ENCODE measurements at regions not wholly inside any gene's neighbourhood (a gene's known extent, or its start where the extent isn't known, plus 50 kb on each side); places are given as distances from the start of the nearest gene placed in this dataset.

DNA sequence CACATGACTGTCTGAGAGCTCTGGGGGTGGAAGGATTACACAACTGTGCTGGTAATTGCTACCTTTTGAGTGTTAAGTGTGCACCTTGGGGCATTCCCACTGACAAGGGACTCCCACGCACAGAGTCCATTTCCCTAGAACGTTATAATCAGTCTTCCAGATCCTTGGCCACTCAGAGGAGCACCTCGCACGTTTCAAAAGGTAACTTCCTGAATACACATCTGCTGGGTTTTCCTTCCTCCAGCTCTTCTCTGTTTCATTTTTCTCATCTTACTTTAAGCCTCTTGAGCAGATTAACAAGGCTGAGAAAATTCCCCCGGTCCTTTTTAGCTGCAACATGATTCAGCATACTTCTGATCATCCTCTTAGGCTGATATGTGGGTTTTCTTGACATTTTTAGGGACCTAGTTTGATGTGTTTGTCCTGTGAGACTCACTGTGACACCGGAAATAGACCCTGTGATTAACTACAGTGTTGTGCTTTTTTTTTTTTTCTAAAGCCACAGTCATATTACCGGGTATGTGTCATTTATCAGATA lies 98.4 kb upstream of the DUSP22 start:
- DNase-seq (ENCODE audit: low spot score), result peak; percentile 58

GRCh38 chr6:195861-196360 lies 96.4 kb upstream of the DUSP22 start:
- TF ChIP-seq, protein P1, sequence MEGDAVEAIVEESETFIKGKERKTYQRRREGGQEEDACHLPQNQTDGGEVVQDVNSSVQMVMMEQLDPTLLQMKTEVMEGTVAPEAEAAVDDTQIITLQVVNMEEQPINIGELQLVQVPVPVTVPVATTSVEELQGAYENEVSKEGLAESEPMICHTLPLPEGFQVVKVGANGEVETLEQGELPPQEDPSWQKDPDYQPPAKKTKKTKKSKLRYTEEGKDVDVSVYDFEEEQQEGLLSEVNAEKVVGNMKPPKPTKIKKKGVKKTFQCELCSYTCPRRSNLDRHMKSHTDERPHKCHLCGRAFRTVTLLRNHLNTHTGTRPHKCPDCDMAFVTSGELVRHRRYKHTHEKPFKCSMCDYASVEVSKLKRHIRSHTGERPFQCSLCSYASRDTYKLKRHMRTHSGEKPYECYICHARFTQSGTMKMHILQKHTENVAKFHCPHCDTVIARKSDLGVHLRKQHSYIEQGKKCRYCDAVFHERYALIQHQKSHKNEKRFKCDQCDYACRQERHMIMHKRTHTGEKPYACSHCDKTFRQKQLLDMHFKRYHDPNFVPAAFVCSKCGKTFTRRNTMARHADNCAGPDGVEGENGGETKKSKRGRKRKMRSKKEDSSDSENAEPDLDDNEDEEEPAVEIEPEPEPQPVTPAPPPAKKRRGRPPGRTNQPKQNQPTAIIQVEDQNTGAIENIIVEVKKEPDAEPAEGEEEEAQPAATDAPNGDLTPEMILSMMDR (IDR thresholded peaks at IDR 0.05; ENCODE audit: extremely low read depth, missing control alignments), result no peak
- no peak for DNase-seq (ENCODE audit: low spot score)

More for the DNA sequence above, 98.4 kb upstream of the DUSP22 start:
- TF ChIP-seq, protein P1 (IDR thresholded peaks at IDR 0.05; ENCODE audit: extremely low read depth, missing control alignments), result no peak

DNA sequence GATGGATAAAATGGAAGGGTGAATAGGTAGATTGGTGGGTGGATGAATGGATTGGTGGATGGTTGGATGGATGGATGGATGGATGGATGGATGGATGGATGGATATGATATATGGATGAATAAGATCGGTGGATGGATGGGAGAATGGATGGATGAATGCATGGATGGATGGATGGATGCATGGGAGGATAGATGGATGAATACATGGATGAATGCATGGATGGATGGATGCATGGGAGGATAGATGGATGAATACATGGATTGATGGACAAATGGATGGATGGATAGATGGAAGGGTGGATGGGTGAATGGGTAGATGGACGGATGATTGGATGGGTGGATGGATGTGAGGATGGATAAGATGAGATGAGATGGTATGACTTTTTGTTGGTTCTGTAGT lies 95.7 kb upstream of the DUSP22 start:
- DNase-seq (ENCODE audit: low spot score), result no peak
- TF ChIP-seq, protein P1 (IDR thresholded peaks at IDR 0.05; ENCODE audit: extremely low read depth, missing control alignments), result no peak

- DNase-seq (ENCODE audit: low spot score), result no peak
- TF ChIP-seq, protein P1 (IDR thresholded peaks at IDR 0.05; ENCODE audit: extremely low read depth, missing control alignments), result no peak
Measured at GRCh38 chr6:203661-204060, 88.6 kb upstream of the DUSP22 start.

DNA sequence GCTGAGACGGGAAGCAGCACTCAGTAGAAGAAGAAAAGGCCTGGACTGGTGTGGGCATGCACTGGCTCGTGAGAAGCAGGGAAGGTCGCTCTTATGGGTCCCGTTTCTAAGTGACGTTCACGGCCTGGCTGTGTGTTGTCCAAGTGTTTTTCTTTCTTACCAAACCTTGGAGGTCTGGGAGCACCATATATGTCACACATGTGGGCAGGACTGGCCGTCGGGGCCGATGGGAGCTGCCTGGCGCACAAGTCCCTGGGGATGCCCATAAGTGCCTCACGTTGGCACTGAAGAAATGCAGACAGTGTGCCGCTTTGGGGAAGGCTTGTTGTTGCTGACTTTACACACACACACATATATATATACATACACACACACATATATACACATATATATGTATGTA lies 86.0 kb upstream of the DUSP22 start:
- DNase-seq (ENCODE audit: low spot score), result no peak
- TF ChIP-seq, protein P1 (IDR thresholded peaks at IDR 0.05; ENCODE audit: extremely low read depth, missing control alignments), result no peak

DNA sequence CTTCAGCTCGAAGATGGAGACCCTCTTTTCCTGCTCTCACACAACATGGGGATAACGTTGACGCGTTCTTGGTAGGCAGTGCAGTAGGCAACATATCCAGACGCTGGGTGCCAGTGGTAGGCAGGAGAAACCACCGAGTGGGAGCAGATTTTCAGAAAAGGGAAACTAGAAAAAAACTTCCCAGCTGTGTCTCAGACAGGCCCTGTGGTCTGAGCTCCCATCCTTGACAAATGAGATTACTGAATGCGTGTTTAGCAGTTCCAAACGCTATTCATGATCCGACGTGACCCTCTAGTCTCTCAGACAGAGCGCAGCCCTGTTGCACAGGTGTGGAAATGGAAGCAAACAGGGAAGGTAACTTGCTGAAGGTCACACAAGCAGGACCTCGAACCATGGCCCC lies 83.9 kb upstream of the DUSP22 start:
- no peak for DNase-seq (ENCODE audit: low spot score)
- TF ChIP-seq, protein P1 (IDR thresholded peaks at IDR 0.05; ENCODE audit: extremely low read depth, missing control alignments), result no peak

GRCh38 chr6:208938-209337 lies 83.3 kb upstream of the DUSP22 start:
- TF ChIP-seq, protein P1 (IDR thresholded peaks at IDR 0.05; ENCODE audit: extremely low read depth, missing control alignments), result no peak
- no peak for DNase-seq (ENCODE audit: low spot score)
